Mucosa of rectum (tissue), 2 donors: ENCODE measurements at regions not wholly inside any gene's neighbourhood (a gene's known extent, or its start where the extent isn't known, plus 50 kb on each side); places are given as distances from the start of the nearest gene placed in this dataset.
A peak's percentile ranks its signal among the peaks of the same experiment; 100 is the strongest.

Experiments
- H3K27ac ChIP-seq, 2 donors: one replicate each; pipeline ENCODE4 v1.7.0; 2013; ENCODE audit warnings: inconsistent platforms in 2 of 2, low read depth in 2 of 2, low read length in 2 of 2
- H3K27me3 ChIP-seq, 2 donors: one replicate each; pipeline ENCODE4 v1.7.0; 2013; ENCODE audit warnings: low read length in 2 of 2; ENCODE audit not compliant: control insufficient read depth in 2 of 2, insufficient read depth in 2 of 2
- H3K36me3 ChIP-seq, 2 donors: one replicate each; pipeline ENCODE4 v1.7.0; 2013; ENCODE audit warnings: low read length in 2 of 2; ENCODE audit not compliant: control insufficient read depth in 2 of 2, insufficient read depth in 2 of 2
- H3K4me1 ChIP-seq, 2 donors: one replicate each; pipeline ENCODE4 v1.7.0; 2013; ENCODE audit warnings: low read length in 2 of 2, mild to moderate bottlenecking in 1 of 2; ENCODE audit not compliant: control insufficient read depth in 2 of 2, insufficient read depth in 2 of 2
- H3K4me3 ChIP-seq, 2 donors: one replicate each; pipeline ENCODE4 v1.7.0; 2013; ENCODE audit warnings: low read length in 2 of 2
- H3K9ac ChIP-seq, 2 donors: one replicate each; pipeline ENCODE4 v1.7.0; 2013; ENCODE audit warnings: low read length in 2 of 2, low read depth in 1 of 2, mild to moderate bottlenecking in 1 of 2
- H3K9me3 ChIP-seq, 2 donors: one replicate each; pipeline ENCODE4 v1.7.0; 2013; ENCODE audit warnings: low read length in 2 of 2; ENCODE audit not compliant: control insufficient read depth in 2 of 2
- donor health status: healthy.
- donor health status: Normal muscosa, but diverticular disease.

GRCh38 chr1:182122256-182122912 is 60.9 kb upstream of the ZNF648 start:
- H3K9me3 ChIP-seq = no peaks in the 10 kb centered on the region

DNA sequence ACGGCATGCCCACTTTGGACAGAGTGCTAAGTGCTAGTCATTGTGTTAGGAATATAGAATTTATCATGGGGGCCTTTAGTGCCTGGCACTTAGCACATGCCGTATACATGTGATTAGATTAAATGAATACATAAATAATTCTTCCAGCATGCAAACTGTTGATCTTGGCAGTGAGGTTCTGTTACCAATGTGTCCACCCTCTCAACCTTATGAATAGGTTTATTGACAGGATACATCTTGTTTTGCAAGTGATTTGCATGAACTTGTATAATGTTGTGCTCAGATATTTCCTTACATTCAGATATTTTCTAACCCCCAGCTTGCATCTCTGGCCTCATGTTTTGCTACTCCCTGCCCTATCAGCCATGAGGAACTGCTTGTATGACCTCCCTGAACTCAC is 60.3 kb upstream of the ZNF648 start:
- Histone ChIP-seq H3K4me3 (no peak overlapping the region), H3K9me3 (no peaks in the 10 kb centered on the region), H3K4me1 (peaks cover 0 to 6% of the 10 kb centered on the region in 2 donors), H3K27me3 (no peaks in the 10 kb centered on the region), H3K36me3 (no peaks in the 10 kb centered on the region), H3K27ac (no peak overlapping the region), H3K9ac (no peak overlapping the region)

More at GRCh38 chr1:182122256-182122912, 60.9 kb upstream of the ZNF648 start:
- no peaks in the 10 kb centered on the region for H3K27me3 ChIP-seq
- no peak overlapping the region for H3K4me3 ChIP-seq
- H3K9ac ChIP-seq = no peak overlapping the region
- no peak overlapping the region for H3K27ac ChIP-seq
- no peaks in the 10 kb centered on the region for H3K36me3 ChIP-seq
- H3K4me1 ChIP-seq = peaks cover 0 to 6% of the 10 kb centered on the region in 2 donors

- H3K4me3 ChIP-seq = peak overlapping the region in 1 of 2 donors; percentile 7
- peak overlapping the region; percentile 16 to 31 for H3K27ac ChIP-seq
- H3K36me3 ChIP-seq = no peaks in the 10 kb centered on the region
- no peaks in the 10 kb centered on the region for H3K9me3 ChIP-seq
- no peaks in the 10 kb centered on the region for H3K27me3 ChIP-seq
- H3K9ac ChIP-seq = peak overlapping the region in 1 of 2 donors; percentile 3
- H3K4me1 ChIP-seq = peaks cover 0 to 6% of the 10 kb centered on the region in 2 donors
Observed at GRCh38 chr1:182120411-182121258, 59.1 kb upstream of the ZNF648 start.

DNA sequence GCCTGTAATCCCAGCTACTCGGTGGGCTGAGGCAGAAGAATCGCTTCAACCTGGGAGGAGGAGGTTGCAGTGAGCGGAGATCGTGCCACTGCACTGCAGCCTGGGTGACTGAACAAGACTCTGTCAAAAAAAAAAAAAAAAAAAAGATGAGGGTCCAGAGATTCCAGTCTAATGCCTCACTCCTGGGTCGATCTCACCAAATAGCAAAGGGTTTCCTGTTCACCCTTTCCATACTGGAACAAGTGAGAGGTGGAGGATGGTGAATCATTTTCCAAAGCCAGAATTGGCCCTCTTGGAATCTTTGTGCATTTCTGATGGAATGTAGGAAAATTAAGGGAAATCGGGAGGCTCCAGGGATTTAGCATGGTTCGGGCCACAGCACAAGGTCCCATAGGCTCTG is 58.1 kb upstream of the ZNF648 start:
- Histone ChIP-seq H3K9ac (no peak overlapping the region), H3K9me3 (no peaks in the 10 kb centered on the region), H3K27ac (peak overlapping the region; percentile 16 to 31), H3K36me3 (no peaks in the 10 kb centered on the region), H3K4me3 (no peak overlapping the region), H3K4me1 (peaks cover 0 to 6% of the 10 kb centered on the region in 2 donors), H3K27me3 (no peaks in the 10 kb centered on the region)

- Histone ChIP-seq H3K27ac (no peak overlapping the region), H3K4me1 (peaks cover 0 to 6% of the 10 kb centered on the region in 2 donors), H3K9ac (no peak overlapping the region), H3K27me3 (no peaks in the 10 kb centered on the region), H3K4me3 (no peak overlapping the region), H3K36me3 (no peaks in the 10 kb centered on the region), H3K9me3 (no peaks in the 10 kb centered on the region)
Observed at GRCh38 chr1:182118851-182119250, 57.3 kb upstream of the ZNF648 start.

- Histone ChIP-seq H3K9ac (no peak overlapping the region), H3K9me3 (no peaks in the 10 kb centered on the region), H3K27ac (no peak overlapping the region), H3K27me3 (no peaks in the 10 kb centered on the region), H3K4me3 (no peak overlapping the region), H3K4me1 (no peaks in the 10 kb centered on the region), H3K36me3 (no peaks in the 10 kb centered on the region)
Observed at GRCh38 chr1:182114627-182115023, 53.1 kb upstream of the ZNF648 start.

DNA sequence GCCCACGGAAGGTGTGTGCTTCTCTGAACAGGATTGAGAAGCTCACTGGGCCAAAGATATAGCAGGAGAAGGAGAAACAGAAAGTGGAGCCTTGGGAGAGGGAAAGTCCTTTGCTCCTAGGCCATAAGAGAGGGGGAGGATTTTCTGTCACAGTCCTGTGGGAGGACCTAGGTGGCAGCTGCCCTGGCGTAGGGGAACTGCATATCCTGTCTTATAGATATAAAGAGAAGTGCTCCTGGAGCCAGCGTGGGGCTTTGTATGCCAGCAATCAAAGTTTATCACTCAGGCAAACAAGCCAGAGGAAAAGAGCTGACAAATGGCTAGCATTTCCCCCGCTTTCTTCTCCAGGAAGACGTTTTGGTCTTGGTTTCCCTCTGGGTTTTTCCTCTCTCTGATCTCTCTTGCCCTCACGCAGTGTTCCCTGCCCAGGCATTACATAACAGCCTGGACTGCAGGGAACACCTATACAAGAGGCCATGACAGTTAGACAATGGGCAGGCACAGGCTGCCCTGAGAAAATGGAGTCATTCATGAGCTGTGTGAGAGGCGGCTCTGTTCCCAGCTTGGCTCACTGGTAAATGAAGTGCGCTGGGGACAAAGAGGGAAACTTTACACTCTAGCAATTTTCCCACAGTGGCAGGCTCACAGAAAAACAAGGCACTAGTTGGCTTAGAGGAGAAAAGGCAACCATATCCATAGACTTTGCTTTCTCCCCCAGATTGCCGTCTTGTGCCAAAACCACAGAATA is 52.5 kb upstream of the ZNF648 start:
- no peak overlapping the region for H3K27ac ChIP-seq
- H3K27me3 ChIP-seq = no peaks in the 10 kb centered on the region
- no peak overlapping the region for H3K4me3 ChIP-seq
- H3K9me3 ChIP-seq = no peaks in the 10 kb centered on the region
- no peak overlapping the region for H3K9ac ChIP-seq
- no peaks in the 10 kb centered on the region for H3K36me3 ChIP-seq
- no peaks in the 10 kb centered on the region for H3K4me1 ChIP-seq

DNA sequence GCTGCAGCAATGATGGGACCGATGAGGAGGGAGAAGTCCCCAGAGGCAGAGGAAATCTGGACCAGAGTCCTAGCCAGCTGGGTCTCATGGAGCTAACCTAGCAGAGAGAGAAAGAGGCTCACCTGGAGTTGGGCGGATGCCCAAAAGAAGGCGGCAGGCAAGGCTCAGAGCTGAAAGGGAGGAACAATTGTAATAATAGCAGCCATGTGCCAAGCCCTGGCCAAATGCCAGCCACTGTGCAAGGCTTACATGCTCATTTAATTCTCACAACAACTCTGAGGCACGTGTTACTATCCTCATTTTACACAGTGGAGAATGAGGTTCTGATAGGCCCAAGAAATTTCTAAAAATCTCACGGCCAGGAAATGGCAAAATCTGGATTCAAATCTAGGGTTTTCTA is 50.0 kb upstream of the ZNF648 start:
- Histone ChIP-seq H3K9ac (no peak overlapping the region), H3K27ac (no peak overlapping the region), H3K4me1 (no peaks in the 10 kb centered on the region), H3K36me3 (no peaks in the 10 kb centered on the region), H3K4me3 (no peak overlapping the region), H3K9me3 (no peaks in the 10 kb centered on the region), H3K27me3 (no peaks in the 10 kb centered on the region)
